SW 1271 (cell line): ENCODE measurements at regions not wholly inside any gene's neighbourhood (a gene's known extent, or its start where the extent isn't known, plus 50 kb on each side); places are given as distances from the start of the nearest gene placed in this dataset.
"Not testable (repeated sequence)": the region's sequence is repeated elsewhere in the genome, so short reads cannot be mapped to it uniquely, and the experiment has no call there.

ENCODE experiments used
- DNase-seq, 2 experiments: peaks; one replicate each; lab custom pipeline; 2025; lab: John Stamatoyannopoulos, UW

DNA sequence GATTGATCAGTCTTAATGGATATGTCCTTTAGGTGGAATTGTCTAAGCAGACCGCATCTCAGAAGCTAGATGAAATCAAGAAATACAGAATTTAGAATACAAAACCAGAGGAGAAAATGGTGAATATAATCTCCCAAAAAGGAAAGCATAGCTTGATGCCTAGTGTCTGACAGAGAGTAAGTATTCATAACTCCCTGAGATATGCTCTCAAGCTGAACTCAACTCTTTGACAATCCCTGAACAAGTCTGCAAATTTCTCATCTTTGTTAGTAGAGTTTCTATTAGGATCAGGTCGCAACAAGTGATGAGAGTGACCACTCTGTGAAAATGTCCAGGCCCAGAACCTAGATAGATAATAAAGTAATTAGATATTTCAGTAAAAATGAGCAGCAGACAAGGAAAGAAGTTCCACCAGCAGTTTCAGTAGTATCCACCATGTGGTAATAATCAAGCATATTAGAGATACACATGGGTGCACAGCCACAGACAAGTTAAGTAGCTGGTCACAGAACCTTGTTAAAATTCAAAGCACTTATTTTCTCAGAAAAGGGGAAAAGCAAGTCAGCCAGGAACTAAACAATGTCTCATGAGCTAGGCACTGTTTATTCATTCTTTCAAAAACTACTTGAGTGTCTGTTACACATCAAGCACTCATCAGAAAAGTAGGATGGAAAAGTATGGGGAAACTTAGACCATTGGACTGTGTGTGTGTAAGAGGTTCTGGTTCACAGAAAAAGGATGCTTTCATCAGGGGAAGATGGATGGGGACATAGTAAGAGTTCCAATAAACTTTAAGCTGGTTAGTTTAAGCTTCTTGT is 481.5 kb upstream of the TUSC1 start:
- DNase-seq, result no peak

DNA sequence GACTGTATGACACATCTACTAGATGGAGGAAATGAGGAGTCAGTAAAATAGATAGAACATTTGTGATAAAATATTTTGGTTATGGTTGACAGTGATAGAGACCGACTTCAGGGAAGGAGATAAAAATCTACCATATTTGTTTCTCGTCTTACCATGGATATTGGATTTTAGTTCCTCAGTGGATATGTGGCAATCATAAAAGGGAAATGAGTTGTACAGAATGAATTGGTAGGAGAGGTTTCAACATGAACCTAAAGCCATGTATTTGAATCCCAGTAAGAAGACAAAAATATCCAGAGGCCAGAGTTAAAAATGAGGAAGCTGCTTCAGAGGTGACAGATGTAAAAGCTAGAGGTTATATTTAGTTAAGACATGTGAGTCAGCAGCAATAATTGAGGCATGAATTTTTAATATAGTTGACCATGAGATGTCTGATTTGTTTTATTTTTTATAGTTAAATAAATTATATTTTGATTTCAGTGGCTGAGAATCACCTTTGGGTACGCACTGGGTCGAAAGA is 480.4 kb upstream of the TUSC1 start:
- DNase-seq, result no peak

DNA sequence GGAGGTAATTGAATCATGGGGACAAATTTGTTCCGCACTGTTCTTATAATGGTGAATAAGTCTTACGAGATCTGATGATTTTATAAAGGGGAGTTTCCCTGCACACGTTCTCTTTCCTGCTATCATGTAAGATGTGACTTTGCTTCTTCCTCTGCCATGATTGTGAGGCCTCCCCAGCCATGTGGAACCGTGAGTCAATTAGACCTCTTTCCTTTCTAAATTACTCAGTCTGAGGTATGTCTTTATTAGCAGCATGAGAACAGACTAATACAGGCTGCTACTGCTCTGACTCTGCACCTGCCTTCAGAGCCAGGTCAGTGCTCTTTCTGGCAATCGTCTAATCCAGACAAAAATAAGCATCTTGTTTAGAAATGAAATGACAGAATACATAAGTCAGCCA is 479.2 kb upstream of the TUSC1 start:
- no peak for DNase-seq

DNA sequence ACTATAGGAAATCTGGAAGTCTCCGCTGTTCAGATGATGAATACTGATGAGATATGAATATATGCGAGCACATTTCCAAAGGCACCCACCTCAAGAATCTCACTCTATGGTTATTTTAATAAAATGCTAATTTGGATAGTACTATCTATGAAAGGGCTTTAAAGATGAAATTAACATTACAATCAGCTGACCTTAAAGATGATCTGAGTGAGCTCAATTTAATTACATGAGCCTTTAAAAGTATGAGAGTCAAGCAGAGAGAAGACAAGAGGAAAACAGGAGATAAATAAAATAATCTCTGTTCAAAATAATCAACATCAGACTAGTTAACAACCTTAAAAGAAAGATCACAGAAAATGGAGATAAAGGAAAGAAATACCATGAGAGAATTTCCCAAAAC is 474.1 kb upstream of the TUSC1 start:
- DNase-seq, result no peak

DNA sequence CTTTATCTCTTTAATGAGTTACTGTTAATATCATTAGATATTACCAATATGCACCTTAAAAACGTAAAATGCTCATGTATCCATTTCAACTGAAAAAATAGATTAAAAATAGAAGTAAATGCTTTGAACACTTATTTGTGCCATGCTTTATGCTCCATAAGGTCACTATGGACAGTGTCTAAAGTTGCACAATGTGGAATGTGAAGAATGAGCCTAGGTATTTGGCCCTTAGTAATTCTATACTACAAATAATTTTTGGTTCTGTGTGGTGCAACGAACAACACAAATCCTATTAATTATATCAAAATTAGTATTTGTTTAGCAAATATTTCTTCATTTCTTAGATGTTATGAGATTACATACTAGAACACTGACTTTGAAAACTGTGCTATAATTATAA is 469.9 kb upstream of the TUSC1 start:
- DNase-seq, result no peak

DNA sequence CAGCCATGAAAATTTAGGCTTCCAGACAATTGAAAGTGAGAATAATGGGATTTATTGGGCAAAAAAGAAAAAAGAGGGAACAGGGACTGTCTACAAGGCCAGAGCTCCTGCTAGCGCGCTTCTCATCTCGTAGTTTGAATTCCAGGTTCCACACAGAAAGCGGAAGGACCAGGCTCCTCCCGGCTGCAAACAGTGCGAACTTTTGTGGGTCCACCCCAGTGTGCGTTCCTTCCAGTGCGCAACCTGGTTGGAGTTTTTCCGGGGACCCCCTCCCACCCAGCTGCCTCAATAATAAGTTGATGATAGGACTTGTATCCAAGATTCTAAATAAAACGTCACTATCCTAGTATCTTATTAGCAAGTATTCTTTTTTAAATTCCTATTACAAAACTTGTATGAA is 467.7 kb upstream of the TUSC1 start:
- no peak for DNase-seq

DNA sequence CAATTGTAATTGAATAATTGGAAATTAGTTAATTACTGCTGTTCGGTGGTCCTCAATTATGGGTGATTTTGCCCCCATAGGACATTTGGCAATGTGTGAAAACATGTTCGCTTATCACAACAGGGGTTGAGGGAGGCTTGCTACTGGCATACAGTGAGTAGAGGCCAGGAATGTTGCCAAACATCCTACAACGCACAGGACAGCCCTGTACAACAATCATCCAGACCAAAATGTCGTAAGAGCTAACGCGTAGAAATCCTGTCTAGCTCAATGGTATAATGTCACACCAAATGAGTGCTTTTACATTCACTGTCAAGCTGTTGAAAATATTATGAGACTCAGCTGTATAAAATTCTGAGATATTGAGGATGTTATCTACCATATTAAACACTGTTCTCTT is 464.4 kb upstream of the TUSC1 start:
- DNase-seq, result no peak

DNA sequence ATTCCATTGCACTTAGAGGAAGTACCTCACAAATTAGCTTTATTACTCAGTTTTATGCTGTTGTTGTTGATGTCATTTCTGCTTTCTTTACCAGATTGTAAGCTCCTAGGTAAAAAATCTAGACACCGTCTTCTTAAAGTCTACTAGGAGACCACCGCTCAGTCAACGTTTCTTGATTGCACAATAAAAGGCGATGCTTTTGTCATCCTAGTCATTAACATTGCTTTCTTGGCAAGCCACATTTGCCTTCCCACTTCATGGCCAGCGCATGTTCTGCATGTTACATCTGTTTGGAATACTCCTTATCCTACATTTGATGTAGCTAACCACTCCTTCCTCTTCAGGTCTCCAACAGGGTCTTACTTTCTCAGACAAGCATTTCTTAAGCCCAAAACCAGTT is 464.0 kb upstream of the TUSC1 start:
- no peak for DNase-seq

DNA sequence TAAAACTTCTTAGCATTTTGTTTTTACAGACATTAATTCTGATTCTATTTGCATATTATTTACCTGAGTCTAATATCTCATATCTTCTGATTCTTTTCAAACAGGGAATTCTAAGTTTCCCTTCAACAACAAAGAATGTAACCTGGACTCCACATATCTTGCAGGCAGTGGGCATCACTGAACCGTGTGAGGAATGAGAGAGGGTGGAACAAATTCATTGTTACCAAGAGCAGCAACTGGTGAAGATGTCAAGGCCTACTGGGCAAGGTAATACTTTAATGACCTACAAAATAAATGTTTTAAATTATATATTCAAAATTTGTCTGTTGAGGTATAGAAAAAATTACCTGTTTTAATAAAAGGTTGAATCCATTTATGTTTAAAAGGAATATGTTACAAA is 455.3 kb upstream of the TUSC1 start:
- DNase-seq, result no peak

DNA sequence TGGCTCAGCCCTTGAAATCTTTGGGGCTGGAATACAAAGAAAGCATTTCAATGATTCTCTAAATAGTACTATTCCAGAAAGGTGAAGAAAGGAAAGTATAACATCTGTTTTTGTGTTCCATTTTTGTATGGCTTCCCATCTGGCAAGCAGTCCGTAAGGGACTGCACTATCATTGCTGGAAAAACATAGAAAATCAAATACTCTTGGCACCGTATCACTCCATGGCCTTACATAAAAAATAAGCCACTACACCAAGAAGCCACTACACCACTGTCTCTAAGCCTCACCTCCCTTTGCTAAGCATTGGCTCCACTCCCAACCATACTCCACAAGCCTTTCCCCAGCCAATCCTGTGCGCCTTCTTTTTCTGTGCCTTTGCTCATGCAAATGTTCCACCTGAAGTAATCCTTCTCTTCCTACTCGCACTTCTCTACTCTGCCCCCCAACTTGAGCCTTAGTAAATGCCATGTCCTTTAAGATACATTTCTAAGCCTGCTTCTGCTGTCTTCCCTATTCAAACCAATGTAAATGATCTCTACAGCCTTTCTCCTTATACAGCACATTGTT is 454.6 kb upstream of the TUSC1 start:
- no peak for DNase-seq

DNA sequence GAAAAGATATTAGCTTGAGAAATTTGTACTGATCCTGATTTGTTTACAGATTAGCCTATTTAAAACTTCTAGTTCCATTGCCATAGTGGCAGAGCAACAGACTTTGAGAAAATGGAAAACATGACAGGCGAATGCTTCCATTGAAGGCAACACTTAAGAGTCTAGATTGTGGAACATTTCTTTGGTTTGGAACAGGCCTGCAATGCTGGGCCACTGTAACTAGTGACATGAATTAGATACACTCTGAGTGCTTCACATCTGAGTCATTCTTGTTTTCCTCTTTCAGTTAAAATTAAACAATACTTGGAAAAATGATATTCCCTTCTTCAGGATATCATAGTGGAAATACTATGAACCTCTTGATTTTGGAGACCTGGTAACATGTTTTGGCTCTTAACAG is 453.6 kb upstream of the TUSC1 start:
- DNase-seq, result no peak

DNA sequence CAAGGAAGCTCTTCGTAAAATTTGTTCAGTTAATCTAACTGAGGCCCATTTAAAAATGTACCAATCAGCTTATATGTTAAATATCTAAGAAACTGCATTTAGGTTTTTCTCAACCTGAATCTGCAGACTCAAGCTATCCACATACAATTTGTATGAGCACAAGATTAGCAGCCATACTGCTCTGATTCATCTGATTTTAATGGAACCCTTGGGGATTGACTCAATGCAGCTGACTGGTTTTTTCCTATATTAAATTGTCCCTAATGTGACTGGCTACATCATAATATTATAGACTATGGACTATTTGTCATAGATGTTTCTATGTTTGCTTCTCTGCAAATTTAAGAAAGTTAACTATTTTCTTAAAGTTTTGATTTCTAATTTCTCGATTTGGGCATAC is 451.0 kb upstream of the TUSC1 start:
- DNase-seq, result no peak

DNA sequence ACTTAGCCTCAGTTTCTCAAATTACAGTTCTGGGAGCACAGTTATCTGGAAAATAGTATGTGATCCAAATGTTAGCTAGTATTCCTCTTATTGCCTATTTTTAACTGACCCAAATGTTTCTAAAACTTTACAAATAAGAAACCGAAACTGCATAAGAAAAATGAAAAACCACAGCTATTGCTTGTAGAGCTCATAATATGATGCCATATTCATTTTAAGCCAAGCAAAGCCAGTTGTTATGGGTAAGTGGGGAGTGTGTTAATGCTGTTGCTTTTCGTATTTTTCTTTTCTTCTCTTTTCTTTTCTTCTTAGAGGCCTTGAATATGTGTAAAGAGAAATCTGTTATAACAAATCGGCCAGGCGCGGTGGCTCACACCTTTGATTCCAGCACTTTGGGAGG is 447.4 kb upstream of the TUSC1 start:
- DNase-seq, result no peak

DNA sequence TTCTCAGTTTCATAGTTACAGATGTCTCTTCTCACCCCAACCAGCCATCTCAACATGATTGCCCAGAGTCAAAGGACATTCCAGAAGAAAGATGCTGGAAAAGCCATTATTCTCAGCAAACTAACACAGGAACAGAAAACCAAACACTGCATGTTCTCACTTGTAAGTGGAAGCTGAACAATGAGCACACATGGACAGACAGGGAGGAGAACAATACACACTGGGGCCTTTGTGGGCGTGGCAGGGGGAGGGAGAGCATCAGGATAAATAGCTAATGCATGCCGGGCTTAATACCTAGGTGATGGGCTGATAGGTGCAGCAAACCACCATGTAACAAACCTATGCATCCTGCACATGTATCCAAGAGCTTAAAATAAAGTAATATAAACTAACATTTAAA is 437.8 kb upstream of the TUSC1 start:
- DNase-seq, result not testable (repeated sequence)

DNA sequence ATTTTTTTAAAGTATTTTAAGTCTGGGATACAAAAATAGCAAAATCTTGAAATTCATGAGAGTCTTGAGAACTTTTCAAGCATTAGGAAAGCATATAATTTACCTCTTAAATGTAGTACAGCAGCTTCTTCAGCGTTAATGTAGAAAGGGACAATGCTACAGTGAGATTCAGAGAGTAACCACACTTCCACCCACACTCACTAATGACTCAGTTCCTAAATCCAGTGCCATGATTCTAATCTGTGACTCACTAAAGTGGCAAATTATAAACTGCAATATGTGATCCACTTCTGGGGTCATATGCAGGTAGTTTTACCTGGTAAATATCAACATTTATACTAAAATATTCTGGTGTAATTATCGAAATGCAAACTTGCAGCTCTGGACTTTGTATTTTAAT is 434.5 kb upstream of the TUSC1 start:
- DNase-seq, result no peak

DNA sequence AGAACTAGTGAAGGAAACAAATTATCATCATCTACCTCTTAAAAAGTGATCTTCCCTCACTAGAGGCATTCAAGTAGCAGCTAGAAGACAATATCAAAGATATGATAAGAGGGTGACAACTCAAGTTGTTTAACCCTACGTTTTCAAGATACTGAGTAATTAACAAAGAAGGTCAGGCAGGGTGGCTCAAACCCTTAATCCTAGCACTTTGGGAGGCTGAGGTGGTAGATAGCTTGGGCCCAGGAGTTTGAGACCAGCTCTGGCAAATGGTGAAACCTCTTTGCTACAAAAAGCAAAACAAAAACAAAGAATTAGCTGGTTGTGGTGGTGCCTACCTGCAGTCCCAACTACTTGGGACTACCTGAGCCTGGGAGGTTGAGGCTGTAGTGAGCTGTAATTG is 408.2 kb upstream of the TUSC1 start:
- no peak for DNase-seq

DNA sequence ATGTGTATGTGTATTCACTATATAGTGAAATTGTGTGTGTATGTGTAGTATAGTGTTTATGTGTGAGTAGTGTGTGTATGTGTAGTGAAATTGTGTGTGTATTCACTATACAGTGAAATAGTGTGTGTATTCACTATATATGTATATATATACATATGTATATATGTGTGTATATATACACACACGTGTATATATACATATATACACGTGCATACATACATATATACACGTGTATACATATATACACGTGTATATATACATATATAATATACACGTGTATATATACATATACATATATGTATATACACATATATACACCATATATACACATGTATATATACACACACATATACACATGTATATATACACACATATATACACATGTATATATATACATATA is 403.6 kb upstream of the TUSC1 start:
- DNase-seq, result no peak

DNA sequence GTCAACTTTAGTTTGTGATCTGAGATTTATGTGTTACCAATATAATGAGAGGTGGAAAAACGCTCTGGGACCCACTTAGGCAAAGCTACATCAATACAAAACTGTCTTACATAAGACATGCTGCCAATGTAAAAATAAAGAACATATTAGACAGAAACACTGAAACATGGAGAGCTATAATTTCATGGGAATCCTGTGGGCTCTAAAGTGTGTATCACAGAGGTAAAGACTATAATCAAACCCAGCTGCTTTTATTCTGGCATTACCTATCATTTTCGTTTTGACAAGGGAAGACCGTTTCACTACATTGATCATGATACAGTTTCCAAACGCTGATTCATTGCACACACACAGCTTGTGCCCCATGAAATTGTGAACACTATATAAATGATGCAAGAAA is 400.5 kb upstream of the TUSC1 start:
- no peak for DNase-seq

DNA sequence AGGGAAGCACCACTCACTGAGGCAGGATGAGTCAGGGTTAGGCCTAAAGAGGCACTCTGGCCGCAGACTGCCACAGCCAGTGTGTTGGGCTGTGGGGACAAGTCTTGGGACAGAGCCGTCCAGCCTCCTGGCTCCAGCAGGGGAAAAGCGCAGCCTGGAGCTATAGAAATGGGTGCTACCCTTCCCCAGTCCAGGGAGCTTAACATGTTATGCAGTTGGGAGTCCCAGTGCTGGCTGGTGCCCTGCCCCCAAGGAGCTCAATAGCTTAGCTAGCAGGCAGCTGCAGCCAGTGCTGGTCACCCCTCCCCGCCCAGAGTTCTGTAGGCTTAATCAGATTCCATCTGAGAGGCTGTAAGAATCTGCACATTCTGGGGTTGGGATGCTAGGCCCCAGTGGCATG is 399.6 kb upstream of the TUSC1 start:
- DNase-seq, result no peak

DNA sequence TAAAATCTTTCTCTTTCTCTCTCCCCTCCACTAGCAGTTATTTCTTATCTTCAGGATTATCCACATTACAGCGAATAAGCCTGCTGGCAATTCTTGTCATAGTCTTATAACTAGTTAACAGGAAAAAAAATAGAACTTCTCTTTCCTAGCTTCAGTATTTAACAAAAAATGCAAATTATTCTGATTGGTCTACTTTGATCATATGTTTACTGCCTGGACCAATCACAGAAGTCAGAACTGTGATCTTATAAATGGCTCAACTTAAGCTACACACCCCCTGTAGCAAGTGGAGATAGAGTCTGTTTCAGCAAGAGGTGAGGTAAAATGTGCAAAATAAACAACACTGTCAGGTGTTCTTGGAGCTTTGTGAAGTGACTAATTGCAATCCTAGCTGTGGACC is 389.4 kb upstream of the TUSC1 start:
- DNase-seq, result no peak

DNA sequence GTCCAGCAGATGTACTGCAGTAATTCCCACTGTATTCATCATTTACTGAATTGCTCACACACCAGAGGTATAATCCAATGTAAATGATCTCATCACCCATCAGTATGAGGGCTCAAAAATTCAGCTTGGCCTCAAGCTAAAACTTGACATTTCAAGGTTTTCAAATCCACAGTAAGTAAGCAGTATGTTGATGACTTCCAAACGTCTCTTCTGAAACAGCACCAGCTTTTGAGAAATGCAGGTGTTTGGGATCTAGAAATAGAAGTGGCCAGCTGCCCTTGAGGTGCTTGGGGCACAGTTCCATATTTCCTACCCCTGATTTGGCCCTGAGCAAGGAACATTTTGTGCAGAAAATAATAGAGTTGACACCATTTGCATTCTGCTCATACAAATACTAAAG is 388.0 kb upstream of the TUSC1 start:
- DNase-seq, result no peak

DNA sequence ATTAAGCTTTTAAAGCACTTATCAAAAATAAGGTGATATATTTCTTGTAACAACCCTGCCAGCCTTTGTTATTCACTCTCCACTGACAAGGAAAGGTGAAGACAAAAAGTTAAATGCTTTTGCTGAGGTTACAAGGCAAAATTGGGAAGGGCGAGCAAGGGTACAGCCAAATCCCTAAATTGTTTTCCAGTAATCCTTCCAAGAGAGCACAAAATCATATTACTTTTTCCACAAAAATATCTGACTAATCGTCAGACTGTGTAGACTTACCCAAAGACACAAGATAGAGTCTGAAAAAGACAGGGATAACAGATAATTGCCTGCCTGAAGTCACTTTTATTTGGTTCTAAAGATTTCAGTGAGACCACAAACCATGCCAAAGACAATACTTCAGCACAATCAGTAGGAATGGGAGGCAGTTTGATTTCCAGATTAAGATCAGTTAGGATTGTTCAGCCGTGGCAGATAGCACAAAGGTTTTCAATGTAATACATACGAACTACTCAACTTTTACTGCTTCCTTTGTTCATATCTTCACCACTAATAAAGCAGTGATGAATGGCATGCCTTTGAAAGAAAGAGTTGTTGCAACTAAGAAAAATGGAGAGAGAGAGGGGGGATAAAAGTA is 383.8 kb upstream of the TUSC1 start:
- no peak for DNase-seq

DNA sequence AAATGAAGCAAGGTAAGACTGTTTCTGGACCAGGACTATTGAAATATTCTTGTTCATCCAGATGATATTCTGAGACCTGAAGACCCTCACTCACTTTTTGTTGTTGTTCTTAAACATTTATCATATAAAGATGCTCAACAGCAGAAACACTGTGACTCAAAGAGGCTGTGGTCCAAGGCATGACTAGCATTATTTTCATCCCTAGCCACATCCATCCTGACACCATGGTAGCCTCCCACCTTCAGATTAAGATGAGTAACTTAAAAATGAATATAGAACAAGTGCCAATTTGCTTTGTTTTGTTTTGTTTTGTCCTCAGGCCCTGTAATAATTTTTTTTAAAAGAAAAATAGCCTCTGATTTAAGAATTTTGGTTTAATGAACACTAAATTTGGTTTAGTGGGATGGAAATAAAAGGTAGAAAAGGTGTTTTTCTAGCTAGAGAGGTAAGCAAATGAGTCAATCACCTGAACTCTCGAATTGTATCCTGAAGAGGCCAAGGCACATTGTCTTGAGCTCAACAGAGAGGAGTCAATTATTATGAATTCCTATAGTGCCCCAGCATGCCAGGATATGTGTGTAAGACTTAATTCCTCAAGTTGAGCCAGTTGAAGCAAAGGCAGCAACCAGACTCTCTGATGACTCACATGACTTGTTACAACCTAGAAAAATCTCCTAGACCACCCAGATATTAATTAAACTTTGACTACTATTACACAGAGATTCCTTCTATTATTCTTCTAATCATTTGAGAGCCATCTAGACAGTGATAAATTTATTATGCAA is 380.1 kb upstream of the TUSC1 start:
- no peak for DNase-seq
